Astrocyte of the cerebellum (primary cell): ENCODE measurements at regions not wholly inside any gene's neighbourhood (a gene's known extent, or its start where the extent isn't known, plus 50 kb on each side); places are given as distances from the start of the nearest gene placed in this dataset.

Experiments
- DNase-seq: peaks from one replicate; pipeline ENCODE4 v3.0.0-alpha.2; 2011; ENCODE audit warnings: low read depth
- H3K4me3 ChIP-seq: 2 replicates; pipeline ENCODE4 v1.5.1; 2011; ENCODE audit warnings: mild to moderate bottlenecking, low read depth, low read length, moderate library complexity
- CTCF ChIP-seq: IDR thresholded peaks from 2 replicates; pipeline ENCODE4 v1.5.1; 2012; ENCODE audit warnings: low read length, low read depth, moderate library complexity, mild to moderate bottlenecking; ENCODE audit errors: missing control alignments
- in situ Hi-C: cut with HindIII; loops from 2 replicates; pipeline ENCODE4 v1.10.0; 2017; ENCODE audit warnings: low sequenced_read_pairs

- no peak for TF ChIP-seq CTCF
- DNase-seq = no peak
- H3K4me3 ChIP-seq = no peak overlapping the region
- in situ Hi-C loops = no loop called here
Measured at GRCh38 chr7:130988443-130988842, 254.4 kb upstream of the KLF14 start.

- H3K4me3 ChIP-seq = no peak overlapping the region
- DNase-seq = no peak
Measured at GRCh38 chr7:130989101-130989795, 255.2 kb upstream of the KLF14 start.

GRCh38 chr7:130990178-130990832 is 256.3 kb upstream of the KLF14 start:
- no peak overlapping the region for H3K4me3 ChIP-seq
- no peak for TF ChIP-seq CTCF
- DNase-seq = no peak
- in situ Hi-C loops = no loop called here

More at GRCh38 chr7:130989101-130989795, 255.2 kb upstream of the KLF14 start:
- no peak for TF ChIP-seq CTCF
- in situ Hi-C loops = no loop called here

- H3K4me3 ChIP-seq = no peak overlapping the region
- in situ Hi-C loops = no loop called here
Measured at GRCh38 chr7:130993671-130994365, 259.8 kb upstream of the KLF14 start.

DNA sequence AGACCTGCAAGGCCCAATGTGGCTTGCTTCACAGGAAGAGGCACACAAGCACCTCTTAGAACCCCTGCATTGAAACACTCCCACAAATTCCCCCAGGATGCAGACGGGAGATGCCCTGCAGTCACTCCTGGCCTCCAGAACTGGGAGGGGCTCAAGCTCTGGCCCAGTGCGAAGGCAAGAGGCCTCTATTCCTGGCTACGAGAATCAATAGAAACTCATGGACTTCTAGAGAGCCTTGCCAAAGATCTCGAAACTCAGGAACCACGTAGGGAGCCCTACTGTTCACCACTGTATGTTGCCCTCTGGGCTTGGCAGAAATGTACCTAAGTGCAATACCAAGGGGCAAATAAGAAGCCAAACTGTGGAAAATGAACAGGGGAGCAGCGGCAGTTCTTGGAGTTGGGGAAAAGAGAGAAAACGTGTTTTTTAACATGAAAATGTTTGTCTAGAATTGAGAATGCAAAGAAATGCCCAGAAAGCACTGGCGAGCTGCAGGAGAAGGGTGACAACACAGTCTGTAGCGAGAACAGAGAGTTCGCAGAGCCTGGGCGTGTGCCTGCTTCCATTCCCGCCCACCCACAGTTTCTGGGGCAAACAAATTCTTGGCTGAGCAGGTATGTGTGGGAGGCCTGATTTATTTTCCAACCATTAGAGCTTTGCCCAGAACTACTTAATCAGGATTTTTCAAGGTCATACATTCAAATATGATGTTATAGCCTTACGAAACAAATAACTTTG is 260.5 kb upstream of the KLF14 start:
- no peak for TF ChIP-seq CTCF
- no peak overlapping the region for H3K4me3 ChIP-seq
- no peak for DNase-seq
- in situ Hi-C loops = no loop called here

More at GRCh38 chr7:130993671-130994365, 259.8 kb upstream of the KLF14 start:
- no peak for TF ChIP-seq CTCF
- no peak for DNase-seq
